GM12872 (cell line): ENCODE measurements at regions not wholly inside any gene's neighbourhood (a gene's known extent, or its start where the extent isn't known, plus 50 kb on each side); places are given as distances from the start of the nearest gene placed in this dataset.

Experiments used
- TF ChIP-seq, protein P1 (sequence below): IDR thresholded peaks from 3 replicates; pipeline ENCODE4 v1.5.1; 2011; ENCODE audit warnings: low read depth, mild to moderate bottlenecking, low read length, moderate library complexity; ENCODE audit not compliant: insufficient read depth

DNA sequence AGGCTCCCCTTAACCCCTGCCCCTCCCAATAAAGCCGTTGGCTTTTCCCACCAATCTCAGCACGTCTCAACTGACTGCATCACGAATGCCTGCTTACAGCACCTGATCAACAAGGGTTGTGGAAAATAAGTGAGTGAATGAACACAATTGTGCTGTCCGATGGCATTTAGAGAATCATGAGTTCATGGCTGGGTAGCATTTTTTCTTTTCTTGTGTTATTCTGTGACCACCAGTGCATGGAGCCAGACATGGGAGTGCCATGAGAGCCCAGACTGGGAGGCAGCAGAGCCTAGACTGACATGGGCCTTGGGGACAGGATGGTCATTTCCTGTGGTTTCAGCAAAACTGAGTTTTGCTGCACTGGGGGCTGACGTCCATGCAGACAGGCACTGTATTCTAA lies 254.1 kb upstream of the IGFBP3 start:
- TF ChIP-seq, protein P1, sequence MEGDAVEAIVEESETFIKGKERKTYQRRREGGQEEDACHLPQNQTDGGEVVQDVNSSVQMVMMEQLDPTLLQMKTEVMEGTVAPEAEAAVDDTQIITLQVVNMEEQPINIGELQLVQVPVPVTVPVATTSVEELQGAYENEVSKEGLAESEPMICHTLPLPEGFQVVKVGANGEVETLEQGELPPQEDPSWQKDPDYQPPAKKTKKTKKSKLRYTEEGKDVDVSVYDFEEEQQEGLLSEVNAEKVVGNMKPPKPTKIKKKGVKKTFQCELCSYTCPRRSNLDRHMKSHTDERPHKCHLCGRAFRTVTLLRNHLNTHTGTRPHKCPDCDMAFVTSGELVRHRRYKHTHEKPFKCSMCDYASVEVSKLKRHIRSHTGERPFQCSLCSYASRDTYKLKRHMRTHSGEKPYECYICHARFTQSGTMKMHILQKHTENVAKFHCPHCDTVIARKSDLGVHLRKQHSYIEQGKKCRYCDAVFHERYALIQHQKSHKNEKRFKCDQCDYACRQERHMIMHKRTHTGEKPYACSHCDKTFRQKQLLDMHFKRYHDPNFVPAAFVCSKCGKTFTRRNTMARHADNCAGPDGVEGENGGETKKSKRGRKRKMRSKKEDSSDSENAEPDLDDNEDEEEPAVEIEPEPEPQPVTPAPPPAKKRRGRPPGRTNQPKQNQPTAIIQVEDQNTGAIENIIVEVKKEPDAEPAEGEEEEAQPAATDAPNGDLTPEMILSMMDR = no peak

DNA sequence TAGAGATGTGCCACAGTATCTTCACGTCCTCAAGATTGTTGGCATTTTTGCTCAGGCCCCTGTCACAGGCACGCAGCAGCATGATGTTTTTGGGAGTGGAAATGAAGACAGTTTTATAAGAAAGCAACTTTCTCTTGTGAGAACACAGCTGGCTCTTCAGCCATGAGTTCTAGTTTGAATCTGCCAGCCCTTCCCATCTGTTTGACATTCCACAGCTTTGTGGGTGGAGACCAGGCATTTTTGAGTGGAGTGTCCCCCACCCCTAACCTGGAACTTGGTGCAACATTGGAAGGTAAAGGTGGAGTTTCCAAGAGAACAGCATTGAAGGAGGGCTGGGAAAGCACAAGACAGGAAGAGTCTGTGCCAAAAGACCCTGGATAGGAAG lies 253.1 kb upstream of the IGFBP3 start:
- TF ChIP-seq, protein P1 = no peak

DNA sequence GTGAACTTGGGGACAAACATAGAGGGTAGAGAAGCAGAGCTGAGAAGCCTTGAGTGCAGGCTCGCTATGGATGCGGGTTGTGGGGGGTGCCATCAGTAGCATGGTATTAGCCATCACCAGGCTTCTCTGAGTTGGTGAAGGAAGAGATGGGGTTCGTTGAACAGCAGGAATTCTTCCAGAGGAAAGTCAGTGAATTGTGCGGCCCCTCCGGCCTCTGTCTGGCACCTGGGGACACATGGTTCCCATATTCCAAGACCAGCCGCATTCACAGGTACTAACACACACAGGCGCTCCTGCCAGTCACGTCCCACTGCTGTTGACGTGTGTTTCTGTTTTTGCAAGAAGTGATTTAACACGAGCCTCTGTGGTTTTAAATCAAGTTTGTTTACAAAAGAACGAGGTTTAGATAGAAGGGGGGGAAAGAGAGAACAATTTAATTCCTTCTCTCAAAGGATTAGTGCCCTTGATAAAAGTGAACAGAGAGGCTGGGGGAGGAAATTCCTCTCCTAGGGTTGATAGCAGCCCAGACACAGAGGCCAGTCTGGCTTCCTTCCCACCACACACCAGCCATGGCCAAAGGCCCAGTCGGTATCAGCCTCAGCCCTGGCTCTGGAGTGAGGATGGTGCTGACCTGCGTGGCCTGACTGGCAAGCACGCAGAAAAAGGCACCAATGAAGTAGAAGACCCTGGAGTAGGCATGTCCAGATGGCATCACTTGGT lies 252.6 kb upstream of the IGFBP3 start:
- TF ChIP-seq, protein P1 = no peak

DNA sequence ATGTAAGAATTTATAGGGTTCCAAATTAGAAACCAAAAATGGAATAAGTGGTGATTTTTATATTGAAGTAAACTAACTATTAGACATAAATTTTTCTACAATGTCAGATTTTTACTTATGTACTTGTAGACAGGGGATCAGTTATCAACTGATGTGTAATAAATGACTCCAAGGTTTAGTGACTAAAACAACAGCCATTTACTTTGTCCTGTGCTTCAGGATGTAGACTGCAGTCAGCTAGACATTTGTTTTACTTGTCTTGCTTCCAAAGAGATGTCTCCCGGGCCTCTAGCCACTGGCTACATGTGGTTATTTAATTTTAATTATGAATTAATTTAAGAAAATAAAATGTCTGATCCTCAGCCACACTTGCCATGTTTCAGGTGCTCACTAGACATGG lies 249.7 kb upstream of the IGFBP3 start:
- TF ChIP-seq, protein P1 = no peak

DNA sequence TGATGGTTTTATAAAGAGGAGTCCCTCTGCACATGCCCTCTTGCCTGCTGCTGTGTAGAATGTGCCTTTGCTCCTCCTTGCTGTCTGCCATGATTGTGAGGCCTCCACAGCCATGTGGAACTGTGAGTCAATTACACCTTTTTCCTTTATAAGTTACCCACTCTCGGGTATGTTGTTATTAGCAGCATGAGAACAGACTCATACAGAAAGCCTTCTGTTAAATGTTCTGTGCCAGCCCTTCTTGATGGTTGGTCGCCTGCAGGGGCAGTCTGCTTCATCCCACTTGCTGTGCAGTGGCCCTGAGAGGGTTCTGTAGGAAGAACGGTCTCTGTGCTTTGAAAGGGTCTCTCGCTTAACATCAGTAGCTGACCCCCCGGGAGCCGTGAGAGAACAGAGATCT lies 248.9 kb upstream of the IGFBP3 start:
- TF ChIP-seq, protein P1 = no peak

DNA sequence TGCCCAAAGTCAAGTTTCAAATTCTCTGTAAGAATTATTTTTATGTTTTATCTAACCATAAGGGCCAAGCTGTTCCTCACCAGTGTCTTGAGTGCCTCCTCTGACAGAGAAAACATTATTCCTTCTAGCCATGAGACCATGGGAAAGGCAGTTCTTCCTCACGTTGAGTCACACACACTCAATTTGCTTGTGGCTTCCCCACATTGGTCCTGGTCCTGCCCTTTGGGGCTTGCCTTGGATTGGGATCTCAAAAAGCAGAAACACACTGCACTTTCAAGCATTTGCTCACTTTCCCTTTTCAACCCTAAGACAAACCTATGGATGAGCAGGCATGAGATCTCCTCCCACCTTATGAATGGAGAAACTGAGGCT lies 248.3 kb upstream of the IGFBP3 start:
- TF ChIP-seq, protein P1 = no peak

DNA sequence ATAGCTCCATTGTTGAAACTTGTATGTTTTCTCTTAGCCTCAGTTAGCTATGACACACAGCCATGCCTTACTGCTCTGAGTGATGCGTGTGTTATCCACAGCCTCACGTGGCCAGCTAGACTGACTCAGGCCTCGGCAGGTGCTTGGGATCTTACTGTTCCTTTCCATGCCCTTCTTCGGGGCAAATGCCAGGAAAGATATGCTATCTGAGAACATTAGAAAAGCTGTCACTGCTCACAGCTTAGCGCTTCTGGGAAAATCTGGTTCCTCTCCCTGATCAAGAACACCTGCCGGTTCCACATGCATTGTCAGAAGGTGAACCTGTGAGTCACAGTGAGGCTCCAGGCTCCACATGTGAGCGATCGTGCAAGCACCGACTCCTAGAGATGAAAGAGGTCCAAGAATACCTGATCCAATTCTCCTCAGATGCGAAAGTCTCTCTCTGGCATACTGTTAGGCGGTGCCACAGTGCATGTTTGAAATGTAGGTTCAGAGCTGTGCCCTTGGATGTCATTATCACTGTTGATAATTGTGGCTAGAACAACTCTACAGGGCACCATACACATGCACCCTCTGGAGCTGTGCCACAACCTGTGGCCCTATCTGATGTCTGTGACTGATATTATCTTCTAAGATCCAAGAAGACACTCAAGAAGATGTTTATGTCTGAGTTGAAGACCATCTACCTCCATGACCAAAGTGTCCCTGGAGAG lies 247.8 kb upstream of the IGFBP3 start:
- TF ChIP-seq, protein P1 = no peak
